Endothelial cell of umbilical vein (primary cell): ENCODE measurements at regions not wholly inside any gene's neighbourhood (a gene's known extent, or its start where the extent isn't known, plus 50 kb on each side); places are given as distances from the start of the nearest gene placed in this dataset.

Experiments used
- BruUV-seq: library from RNA; stranded (reverse); fragments of 400-500 nt; replicated peaks from 2 replicates; lab custom pipeline; 2021; lab: Mats Ljungman, UMichigan
- CTCF ChIA-PET: fragments of 300-600, 350-600 bp; sonication (Branson Sonifier 250); formaldehyde crosslinking; loops from one replicate; lab custom pipeline; 2021; ENCODE audit warnings: antibody characterized with exemption, inconsistent platforms; lab: Charles Lee
- POLR2A ChIA-PET: fragments of 300-600, 350-600 bp; sonication (Branson Sonifier 250); formaldehyde crosslinking; loops from one replicate; lab custom pipeline; 2021; ENCODE audit warnings: antibody characterized with exemption, inconsistent platforms; lab: Charles Lee
- DNase-seq: peaks from one replicate; pipeline ENCODE4 v3.0.0-alpha.2; 2011; ENCODE audit warnings: low read depth, low spot score
- FAIRE-seq: peaks from 2 replicates; lab custom pipeline; 2011; peaks lifted over from hg19 to GRCh38; lab: Jason Lieb, UNC
- H2AFZ ChIP-seq: 2 replicates; pipeline ENCODE4 v1.6.0; 2012; ENCODE audit warnings: low read depth, low read length, control low read depth, inconsistent platforms
- H3K27ac ChIP-seq: 2 replicates; pipeline ENCODE4 v1.5.1; 2011; ENCODE audit warnings: low read depth, mild to moderate bottlenecking, control low read depth, low read length, moderate library complexity; ENCODE audit not compliant: insufficient read depth
- H3K27me3 ChIP-seq, 2 experiments: 2 replicates each; pipeline versions ENCODE4 v1.6.0 to v1.6.1; 2011; ENCODE audit warnings: low read length in 2 of 2, mixed read lengths in 1 of 2; ENCODE audit not compliant: control insufficient read depth in 2 of 2, insufficient read depth in 2 of 2
- H3K36me3 ChIP-seq, 2 experiments: 2 replicates in 1 of 2; 3 replicates in 1 of 2; pipeline ENCODE4 v1.5.1; 2011; ENCODE audit warnings: low read length in 2 of 2, mild to moderate bottlenecking in 1 of 2, moderate library complexity in 1 of 2; ENCODE audit not compliant: control insufficient read depth in 2 of 2, insufficient read depth in 2 of 2; ENCODE audit errors: extremely low read depth in 1 of 2
- H3K4me1 ChIP-seq: 3 replicates; pipeline ENCODE4 v1.5.1; 2011; ENCODE audit warnings: mild to moderate bottlenecking, low read length; ENCODE audit not compliant: control insufficient read depth, insufficient read depth; ENCODE audit errors: extremely low read depth
- H3K4me2 ChIP-seq: 2 replicates; pipeline ENCODE4 v1.6.1; 2011; ENCODE audit warnings: low read length, control low read depth, mixed read lengths; ENCODE audit not compliant: insufficient read depth
- H3K4me3 ChIP-seq, 3 experiments: fragments of 200-600 bp in 1 of 3; sonication (generic), shearing (Covaris generic) in 1 of 3; replicated peaks in 1 of 3; 2 replicates each; pipeline ENCODE4 v1.5.1; 2011 to 2016; ENCODE audit warnings: control low read depth in 3 of 3, low read length in 3 of 3, mild to moderate bottlenecking in 2 of 3, inconsistent platforms in 1 of 3, low read depth in 1 of 3, moderate library complexity in 1 of 3; ENCODE audit not compliant: insufficient read depth in 1 of 3
- H3K79me2 ChIP-seq: 2 replicates; pipeline ENCODE4 v1.6.0; 2012; ENCODE audit warnings: low read length, inconsistent platforms; ENCODE audit not compliant: control insufficient read depth, insufficient read depth
- H3K9ac ChIP-seq: replicated peaks from 2 replicates; pipeline ENCODE3; 2011; ENCODE audit warnings: low read length, control low read depth; ENCODE audit not compliant: insufficient read depth; ENCODE audit errors: extremely low read depth
- H3K9me1 ChIP-seq: replicated peaks from 3 replicates; pipeline ENCODE4 v1.6.0; 2011; ENCODE audit warnings: mild to moderate bottlenecking, low read length; ENCODE audit not compliant: control insufficient read depth, insufficient read depth; ENCODE audit errors: extremely low read depth
- H3K9me3 ChIP-seq: replicated peaks from 2 replicates; pipeline ENCODE4 v1.5.1; 2012; ENCODE audit warnings: low read length, inconsistent platforms; ENCODE audit not compliant: control insufficient read depth, insufficient read depth
- H4K20me1 ChIP-seq: replicated peaks from 2 replicates; pipeline ENCODE3; 2011; ENCODE audit warnings: mild to moderate bottlenecking, low read length; ENCODE audit not compliant: control insufficient read depth, insufficient read depth; ENCODE audit errors: extremely low read depth
- CTCF ChIP-seq, 2 donors: IDR thresholded peaks; 1 replicate in 1 of 2; 2 replicates in 1 of 2; pipeline ENCODE4 v1.5.1; 2011; ENCODE audit warnings: low read length in 2 of 2, mild to moderate bottlenecking in 2 of 2, moderate library complexity in 2 of 2, control low read depth in 1 of 2, inconsistent platforms in 1 of 2, low read depth in 1 of 2; ENCODE audit not compliant: insufficient read depth in 1 of 2; ENCODE audit errors: extremely low read depth in 1 of 2
- MYC ChIP-seq: IDR thresholded peaks from one replicate; pipeline ENCODE4 v1.6.1; 2011; ENCODE audit warnings: mild to moderate bottlenecking, low read depth, low read length
- dilution Hi-C: fragments of 300-500 bp; cut with MboI; formaldehyde crosslinking; loops from one replicate; pipeline ENCODE4 v1.15.0; 2019; ENCODE audit warnings: low sequenced_read_pairs; ENCODE audit not compliant: extremely low pct_ligation_motif_present
- intact Hi-C: fragments of 100-400 bp; cut with micrococcal nuclease; formaldehyde crosslinking; loops from one replicate; pipeline ENCODE4 v1.10.0; 2022

- ChIA-PET POLR2A (no interaction called here), CTCF (no interaction called here)
Measured at GRCh38 chr22:27099946-27100722, 442.7 kb downstream of the MIAT start.

More at GRCh38 chr22:27099946-27100722, 442.7 kb downstream of the MIAT start:
- no peak for FAIRE-seq
- Histone ChIP-seq H4K20me1 (no peaks in the 10 kb centered on the region), H3K27ac (no peak overlapping the region), H3K4me3 (no peak overlapping the region), H3K27me3 (peaks cover 6 to 11% of the 10 kb centered on the region in 2 experiments), H3K9ac (no peak overlapping the region), H3K9me1 (no peaks in the 10 kb centered on the region), H3K9me3 (no peaks in the 10 kb centered on the region), H3K36me3 (no peaks in the 10 kb centered on the region), H3K4me1 (no peaks in the 10 kb centered on the region), H3K79me2 (no peaks in the 10 kb centered on the region), H3K4me2 (no peak overlapping the region), H2AFZ (no peak overlapping the region)
- TF ChIP-seq MYC, result no peak
- no peak for TF ChIP-seq CTCF (IDR thresholded peaks at IDR 0.05; ENCODE audit: extremely low read depth in 1 of 2, insufficient read depth in 1 of 2, low read depth in 1 of 2, low read length in 2 of 2)
- no peak for DNase-seq
- dilution Hi-C loops, result no loop called here
- intact Hi-C loops, result no loop called here
- no TSS peak for BruUV-seq
